ENCODE measurements at regions not wholly inside any gene's neighbourhood (a gene's known extent, or its start where the extent isn't known, plus 50 kb on each side); places are given as distances from the start of the nearest gene placed in this dataset.

DNA sequence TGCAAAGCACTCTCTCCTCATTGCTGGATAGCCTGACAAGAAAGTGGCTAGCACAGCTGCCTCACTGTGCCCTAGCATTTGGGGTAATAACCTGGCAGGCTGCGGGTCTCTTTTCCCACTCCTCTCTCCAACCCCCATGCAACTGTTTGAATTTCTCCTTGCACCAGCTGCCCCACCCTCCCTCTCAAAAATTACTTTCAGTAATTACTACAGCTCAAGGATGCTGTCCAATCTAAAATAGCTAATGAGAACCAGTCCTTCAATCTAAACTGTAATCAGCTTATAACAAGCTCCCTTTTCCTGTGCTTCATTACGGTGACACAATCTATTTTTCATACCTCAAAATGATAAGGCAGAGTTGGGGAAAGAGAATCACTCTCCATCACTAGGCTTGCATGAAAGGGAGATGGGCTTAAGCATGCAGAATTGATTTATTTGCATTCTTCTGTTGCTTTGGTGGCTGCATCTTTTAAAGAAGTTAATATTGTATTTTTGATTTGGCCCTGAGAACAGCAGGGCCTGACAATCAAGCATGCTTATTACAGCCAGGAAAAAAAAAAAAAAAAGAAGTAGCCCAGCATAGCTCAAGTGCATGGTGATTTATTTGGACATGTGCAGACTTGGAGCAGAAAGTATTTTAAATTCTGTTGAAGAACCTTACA is 881.8 kb downstream of the SLC4A3 start:
- in situ Hi-C loops (cut with MboI; ENCODE audit: low sequenced_read_pairs in 4 of 4) (no loop called here), intact Hi-C loops (cut with DNase I; ENCODE audit: low total_unique reads) (no loop called here)
- H3K27ac ChIP-seq, result no peak overlapping the region
- no peak for DNase-seq
- no peaks in the 10 kb centered on the region for H3K4me1 ChIP-seq
- TF ChIP-seq, protein P1, sequence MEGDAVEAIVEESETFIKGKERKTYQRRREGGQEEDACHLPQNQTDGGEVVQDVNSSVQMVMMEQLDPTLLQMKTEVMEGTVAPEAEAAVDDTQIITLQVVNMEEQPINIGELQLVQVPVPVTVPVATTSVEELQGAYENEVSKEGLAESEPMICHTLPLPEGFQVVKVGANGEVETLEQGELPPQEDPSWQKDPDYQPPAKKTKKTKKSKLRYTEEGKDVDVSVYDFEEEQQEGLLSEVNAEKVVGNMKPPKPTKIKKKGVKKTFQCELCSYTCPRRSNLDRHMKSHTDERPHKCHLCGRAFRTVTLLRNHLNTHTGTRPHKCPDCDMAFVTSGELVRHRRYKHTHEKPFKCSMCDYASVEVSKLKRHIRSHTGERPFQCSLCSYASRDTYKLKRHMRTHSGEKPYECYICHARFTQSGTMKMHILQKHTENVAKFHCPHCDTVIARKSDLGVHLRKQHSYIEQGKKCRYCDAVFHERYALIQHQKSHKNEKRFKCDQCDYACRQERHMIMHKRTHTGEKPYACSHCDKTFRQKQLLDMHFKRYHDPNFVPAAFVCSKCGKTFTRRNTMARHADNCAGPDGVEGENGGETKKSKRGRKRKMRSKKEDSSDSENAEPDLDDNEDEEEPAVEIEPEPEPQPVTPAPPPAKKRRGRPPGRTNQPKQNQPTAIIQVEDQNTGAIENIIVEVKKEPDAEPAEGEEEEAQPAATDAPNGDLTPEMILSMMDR (IDR thresholded peaks at IDR 0.05 in 4 of 5, conservative IDR thresholded peaks at IDR 0.05 in 1 of 5), result no peak
- TF ChIP-seq POLR2A (IDR thresholded peaks at IDR 0.05), result no peak
- H3K36me3 ChIP-seq, result no peaks in the 10 kb centered on the region
- no peak for ATAC-seq
- H3K9me3 ChIP-seq, result no peaks in the 10 kb centered on the region
- H3K4me3 ChIP-seq, result no peak overlapping the region
- no peaks in the 10 kb centered on the region for H3K27me3 ChIP-seq

DNA sequence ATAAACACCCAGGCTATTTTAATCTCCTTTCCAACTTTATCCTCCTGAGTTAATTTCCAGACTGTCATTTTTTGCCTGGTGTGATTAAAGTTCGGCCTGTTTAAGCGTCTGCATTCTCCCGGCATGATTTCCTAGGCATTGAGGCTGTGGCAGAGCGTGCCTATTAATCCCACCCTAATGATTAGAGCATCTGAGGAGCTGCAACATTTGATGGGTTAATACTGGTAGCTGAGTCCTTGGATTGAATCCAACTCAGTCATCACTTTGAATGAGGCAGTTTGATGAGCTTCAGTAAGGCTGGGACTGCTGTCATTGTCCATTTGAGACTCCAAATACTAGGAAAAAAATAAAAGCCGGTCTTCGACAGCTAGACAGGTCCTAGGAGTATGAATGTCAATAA is 882.5 kb downstream of the SLC4A3 start:
- no peak for DNase-seq
- no peak for ATAC-seq
- Histone ChIP-seq H3K27me3 (no peaks in the 10 kb centered on the region), H3K4me3 (no peak overlapping the region), H3K9me3 (no peaks in the 10 kb centered on the region), H3K36me3 (no peaks in the 10 kb centered on the region), H3K27ac (no peak overlapping the region), H3K4me1 (no peaks in the 10 kb centered on the region)
- in situ Hi-C loops (cut with MboI; ENCODE audit: low sequenced_read_pairs in 4 of 4) (no loop called here), intact Hi-C loops (cut with DNase I; ENCODE audit: low total_unique reads) (no loop called here)
- TF ChIP-seq, protein P1 (IDR thresholded peaks at IDR 0.05 in 4 of 5, conservative IDR thresholded peaks at IDR 0.05 in 1 of 5), result no peak
- no peak for TF ChIP-seq POLR2A (IDR thresholded peaks at IDR 0.05)

- in situ Hi-C loops (cut with MboI; ENCODE audit: low sequenced_read_pairs in 4 of 4) (no loop called here), intact Hi-C loops (cut with DNase I; ENCODE audit: low total_unique reads) (no loop called here)
- H3K27me3 ChIP-seq, result no peaks in the 10 kb centered on the region
- no peak overlapping the region for H3K27ac ChIP-seq
- no peaks in the 10 kb centered on the region for H3K4me1 ChIP-seq
- ATAC-seq (no peak), DNase-seq (no peak)
- no peaks in the 10 kb centered on the region for H3K9me3 ChIP-seq
- H3K36me3 ChIP-seq, result no peaks in the 10 kb centered on the region
- TF ChIP-seq, protein P1 (IDR thresholded peaks at IDR 0.05 in 4 of 5, conservative IDR thresholded peaks at IDR 0.05 in 1 of 5), result no peak
- TF ChIP-seq POLR2A (IDR thresholded peaks at IDR 0.05), result no peak
- no peak overlapping the region for H3K4me3 ChIP-seq
Observed at GRCh38 chr2:220510668-220511067, 883.2 kb downstream of the SLC4A3 start.

DNA sequence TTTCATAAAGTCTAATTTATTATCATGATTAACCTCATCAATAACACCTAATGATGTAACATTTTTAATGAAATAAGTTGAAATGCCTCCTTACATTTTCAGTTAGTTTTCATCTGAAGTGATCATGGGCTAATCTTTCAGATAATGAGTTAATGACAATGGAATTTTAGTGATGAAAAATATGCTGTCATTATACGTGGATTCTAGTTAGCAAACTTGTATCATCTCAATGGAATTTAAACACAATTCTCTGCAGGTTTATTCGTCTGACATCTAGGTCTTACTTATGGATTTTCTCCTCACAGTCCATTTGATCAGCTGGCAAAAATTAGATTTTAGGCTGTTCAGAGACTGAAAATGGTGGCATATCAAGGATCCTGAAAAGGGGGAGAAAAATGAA is 885.0 kb downstream of the SLC4A3 start:
- no peak overlapping the region for H3K4me3 ChIP-seq
- TF ChIP-seq, protein P1 (IDR thresholded peaks at IDR 0.05 in 4 of 5, conservative IDR thresholded peaks at IDR 0.05 in 1 of 5), result no peak
- TF ChIP-seq POLR2A (IDR thresholded peaks at IDR 0.05), result no peak
- no peaks in the 10 kb centered on the region for H3K27me3 ChIP-seq
- ATAC-seq (no peak), DNase-seq (no peak)
- no peak overlapping the region for H3K27ac ChIP-seq
- no peaks in the 10 kb centered on the region for H3K36me3 ChIP-seq
- no peaks in the 10 kb centered on the region for H3K4me1 ChIP-seq
- intact Hi-C loops (cut with DNase I; ENCODE audit: low total_unique reads), result no loop called here
- no peaks in the 10 kb centered on the region for H3K9me3 ChIP-seq
- in situ Hi-C loops (cut with MboI; ENCODE audit: low sequenced_read_pairs in 4 of 4), result no loop called here

All from gastrocnemius medialis (tissue), 4 donors.